ENCODE measurements at regions not wholly inside any gene's neighbourhood (a gene's known extent, or its start where the extent isn't known, plus 50 kb on each side); places are given as distances from the start of the nearest gene placed in this dataset.

DNA sequence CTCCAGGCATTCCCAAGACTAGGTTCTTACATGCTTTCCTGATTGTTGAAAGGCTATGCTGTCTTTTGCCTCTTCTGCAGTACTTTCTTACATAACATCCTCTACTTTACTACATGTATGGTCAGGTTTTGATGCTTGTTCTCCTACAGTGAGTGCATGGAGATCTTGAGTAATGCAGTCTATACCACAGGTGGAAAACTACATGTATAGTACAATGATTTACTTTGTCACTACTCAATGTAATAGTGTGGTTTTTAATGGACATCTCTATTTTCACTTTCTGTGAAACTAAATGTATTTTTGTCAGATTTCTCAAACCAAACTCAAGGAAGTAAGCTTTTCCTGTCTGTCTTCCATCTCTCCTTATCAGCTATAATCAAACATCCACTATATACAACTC is 657.0 kb downstream of the TUSC7 start:
- no peak for TF ChIP-seq POLR2AphosphoS5 (IDR thresholded peaks at IDR 0.05; ENCODE audit: low read depth, low read length)
- TF ChIP-seq TAF1 (IDR thresholded peaks at IDR 0.05; ENCODE audit: borderline replicate concordance, insufficient read depth, low read length), result no peak
- no peak for TF ChIP-seq REST (IDR thresholded peaks at IDR 0.05; ENCODE audit: insufficient read depth in 1 of 2, low read depth in 2 of 2, low read length in 2 of 2)
- no peak for TF ChIP-seq SIN3A (IDR thresholded peaks at IDR 0.05; ENCODE audit: borderline replicate concordance, insufficient read depth, low read length)
- TF ChIP-seq FOXP2 (optimal IDR thresholded peaks at IDR 0.05; ENCODE audit: borderline replicate concordance, extremely low read depth, extremely low read length, insufficient read depth), result no peak

All from PFSK-1 (cell line).